Small intestine (tissue), 7 donors: ENCODE measurements at regions not wholly inside any gene's neighbourhood (a gene's known extent, or its start where the extent isn't known, plus 50 kb on each side); places are given as distances from the start of the nearest gene placed in this dataset.

Experiments used
- DNase-seq, 2 donors: peaks; one replicate each; pipeline versions ENCODE4 v3.0.0 to v3.0.0-alpha.2; 2013
- FAIRE-seq: peaks from 2 replicates; lab custom pipeline; 2012; peaks lifted over from hg19 to GRCh38; lab: Jason Lieb, UNC
- H3K27ac ChIP-seq, 3 donors: one replicate each; pipeline ENCODE4 v1.5.1; 2013; ENCODE audit warnings: low read length in 2 of 3, mild to moderate bottlenecking in 2 of 3, control low read depth in 1 of 3, inconsistent platforms in 1 of 3, low read depth in 1 of 3, moderate library complexity in 1 of 3
- H3K27me3 ChIP-seq, 3 donors: one replicate each; pipeline ENCODE4 v1.6.1; 2013; ENCODE audit warnings: low read length in 3 of 3, inconsistent platforms in 1 of 3; ENCODE audit not compliant: control insufficient read depth in 3 of 3, insufficient read depth in 3 of 3
- H3K36me3 ChIP-seq, 3 donors: one replicate each; pipeline ENCODE4 v1.6.1; 2013; ENCODE audit warnings: low read length in 3 of 3, inconsistent platforms in 1 of 3, low read depth in 1 of 3, mild to moderate bottlenecking in 1 of 3, moderate library complexity in 1 of 3; ENCODE audit not compliant: control insufficient read depth in 3 of 3, insufficient read depth in 2 of 3
- H3K4me1 ChIP-seq, 3 donors: one replicate each; pipeline ENCODE4 v1.6.1; 2013; ENCODE audit warnings: low read length in 2 of 3, inconsistent platforms in 1 of 3, low read depth in 1 of 3, mild to moderate bottlenecking in 1 of 3, moderate library complexity in 1 of 3; ENCODE audit not compliant: control insufficient read depth in 3 of 3, insufficient read depth in 2 of 3
- H3K4me3 ChIP-seq, 3 donors: one replicate each; pipeline ENCODE4 v1.5.1; 2013; ENCODE audit warnings: low read length in 3 of 3, control low read depth in 1 of 3, inconsistent platforms in 1 of 3, low read depth in 1 of 3, mild to moderate bottlenecking in 1 of 3, moderate library complexity in 1 of 3
- H3K9me3 ChIP-seq, 2 donors: one replicate each; pipeline ENCODE4 v1.6.1; 2013; ENCODE audit warnings: low read depth in 1 of 2, low read length in 1 of 2; ENCODE audit not compliant: control insufficient read depth in 2 of 2, insufficient read depth in 1 of 2
- WGBS, 3 donors: extraction: QIAGEN DNeasy Blood & Tissue Kit; methylation state at CpG; one replicate each; pipeline ENCODE4 v1.1.7; 2013; 5-methylcytosine and 5-hydroxymethylcytosine counted together
- donor health status: healthy with polysubstance abuse.
- donor health status: control.
- donor health status: control.
- donor health status: Bipolar disorder and iron deficiency.
- donor health status: healthy.

DNA sequence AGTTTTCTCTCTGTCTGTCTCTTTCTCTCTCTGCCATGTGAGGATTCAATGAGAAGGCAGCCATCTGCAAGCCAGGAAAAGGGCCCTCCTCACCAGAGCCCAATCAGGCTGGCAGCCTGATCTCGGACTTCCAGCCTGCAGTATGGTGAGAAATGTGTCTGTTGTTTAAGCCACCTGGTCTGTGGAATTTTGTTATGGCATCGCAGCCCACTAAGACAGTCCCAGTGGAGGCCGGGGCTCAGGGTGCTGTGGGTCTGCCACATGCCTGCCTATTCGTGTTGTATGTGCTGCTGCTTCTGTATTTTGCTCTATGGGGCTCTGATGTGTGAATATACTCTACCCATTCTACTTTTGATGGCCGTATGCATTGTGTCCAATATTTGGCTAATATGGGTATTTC lies 139.0 kb upstream of the HS6ST1 start:
- no peaks in the 10 kb centered on the region for H3K9me3 ChIP-seq
- H3K27me3 ChIP-seq, result no peaks in the 10 kb centered on the region
- H3K27ac ChIP-seq, result no peak overlapping the region
- FAIRE-seq, result no peak
- no peak overlapping the region for H3K4me3 ChIP-seq
- H3K36me3 ChIP-seq, result no peaks in the 10 kb centered on the region
- 71 to 80% (median 75%) methylated on average over 5 of the region's 5 CpGs for WGBS, 3 donors
- no peaks in the 10 kb centered on the region for H3K4me1 ChIP-seq
- no peak for DNase-seq

- H3K27me3 ChIP-seq, result no peaks in the 10 kb centered on the region
- no peaks in the 10 kb centered on the region for H3K9me3 ChIP-seq
- no peak overlapping the region for H3K4me3 ChIP-seq
- WGBS, 3 donors, result 45 to 60% (median 50%) methylated on average over 2 of the region's 2 CpGs
- no peak overlapping the region for H3K27ac ChIP-seq
- FAIRE-seq, result no peak
- H3K36me3 ChIP-seq, result no peaks in the 10 kb centered on the region
- no peaks in the 10 kb centered on the region for H3K4me1 ChIP-seq
- DNase-seq, result no peak
Measured at GRCh38 chr2:128458505-128458904, 139.8 kb upstream of the HS6ST1 start.

DNA sequence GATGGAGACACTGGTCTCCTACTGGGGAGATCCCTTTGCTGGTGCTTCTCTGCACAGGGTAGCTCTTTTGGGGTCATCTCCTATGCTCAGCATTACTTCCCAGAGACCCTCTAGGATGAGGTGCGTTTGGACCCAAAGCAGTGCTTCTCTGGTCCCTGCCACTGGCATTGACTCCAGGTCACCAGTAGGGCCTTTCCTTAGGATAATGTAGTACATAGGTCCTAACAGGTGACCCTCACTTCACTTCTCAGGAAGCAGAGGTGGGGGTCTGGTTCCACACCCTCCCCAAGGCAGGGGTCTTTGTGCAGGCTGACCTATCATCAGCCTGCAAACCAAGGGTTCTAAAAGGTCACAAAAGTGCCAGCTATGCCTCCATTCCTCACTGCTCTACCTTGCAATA lies 145.8 kb upstream of the HS6ST1 start:
- 87 to 88% (median 87%) methylated on average over 1 of the region's 1 CpG for WGBS, 3 donors
- H3K27me3 ChIP-seq, result no peaks in the 10 kb centered on the region
- FAIRE-seq (no peak), DNase-seq (no peak)
- H3K4me1 ChIP-seq, result no peaks in the 10 kb centered on the region
- no peak overlapping the region for H3K27ac ChIP-seq
- no peaks in the 10 kb centered on the region for H3K36me3 ChIP-seq
- peaks cover 1 to 34% of the 10 kb centered on the region in 2 donors for H3K9me3 ChIP-seq
- H3K4me3 ChIP-seq, result no peak overlapping the region

DNA sequence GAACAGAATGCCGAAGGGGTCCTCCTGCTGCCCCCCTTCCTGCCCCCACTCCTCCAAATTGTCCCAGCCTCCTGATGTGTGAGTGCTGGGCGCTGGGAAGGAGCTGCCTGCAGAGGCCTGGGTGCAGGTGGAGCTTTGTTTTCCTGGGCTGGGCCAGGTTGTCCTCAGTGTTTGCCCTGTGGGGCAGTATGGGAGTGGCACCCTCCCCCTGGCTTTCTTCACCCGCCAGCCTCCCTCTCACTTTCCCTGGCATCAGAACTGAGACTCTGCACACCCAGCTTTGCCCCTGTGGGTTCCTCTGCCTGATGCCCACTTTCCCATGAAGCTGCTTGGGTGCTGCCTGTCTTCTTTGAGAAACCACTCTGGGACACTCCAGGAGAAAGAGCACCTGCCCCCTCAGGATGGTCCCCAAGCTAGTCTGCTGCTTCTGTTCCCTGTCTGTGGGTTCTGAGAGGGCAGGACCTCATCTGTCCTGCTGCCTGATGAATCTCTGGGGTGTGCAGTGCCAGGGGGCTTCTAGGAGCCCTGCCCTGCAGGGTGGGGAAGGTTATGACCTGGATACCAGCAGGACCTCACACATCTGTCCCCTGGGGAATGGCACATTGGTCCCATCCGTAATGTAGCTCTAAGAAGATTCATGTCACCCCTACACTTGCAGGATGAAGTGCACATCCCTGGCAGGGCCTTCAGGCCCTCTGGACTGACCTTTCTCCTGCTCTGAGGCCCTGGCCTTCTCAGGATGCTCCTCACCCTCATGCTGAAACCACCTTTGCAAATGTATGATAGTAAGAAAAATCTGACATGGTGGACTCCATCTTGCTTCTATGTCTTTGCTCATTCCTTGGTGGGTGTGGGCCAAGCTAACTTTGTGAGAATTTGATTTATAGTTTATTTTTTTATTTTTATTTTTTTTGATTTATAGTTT lies 146.8 kb upstream of the HS6ST1 start:
- H3K36me3 ChIP-seq, result no peaks in the 10 kb centered on the region
- DNase-seq (no peak), FAIRE-seq (no peak)
- 59 to 81% (median 69%) methylated on average over 4 of the region's 4 CpGs for WGBS, 3 donors
- no peak overlapping the region for H3K4me3 ChIP-seq
- H3K9me3 ChIP-seq, result peaks cover 1 to 45% of the 10 kb centered on the region in 2 donors
- H3K27ac ChIP-seq, result no peak overlapping the region
- H3K4me1 ChIP-seq, result no peaks in the 10 kb centered on the region
- no peaks in the 10 kb centered on the region for H3K27me3 ChIP-seq

- FAIRE-seq, result no peak
- WGBS, 3 donors, result 87 to 91% (median 90%) methylated on average over 2 of the region's 2 CpGs
Measured at GRCh38 chr2:128466376-128466775, 147.7 kb upstream of the HS6ST1 start.

GRCh38 chr2:128466776-128467175 lies 148.1 kb upstream of the HS6ST1 start:
- 64 to 90% (median 73%) methylated on average over 2 of the region's 2 CpGs for WGBS, 3 donors
- H3K4me1 ChIP-seq, result no peaks in the 10 kb centered on the region
- H3K9me3 ChIP-seq, result peaks cover 1 to 51% of the 10 kb centered on the region in 2 donors
- H3K4me3 ChIP-seq, result no peak overlapping the region
- no peaks in the 10 kb centered on the region for H3K27me3 ChIP-seq
- FAIRE-seq (no peak), DNase-seq (no peak)
- H3K27ac ChIP-seq, result no peak overlapping the region
- no peaks in the 10 kb centered on the region for H3K36me3 ChIP-seq

More at GRCh38 chr2:128466376-128466775, 147.7 kb upstream of the HS6ST1 start:
- Histone ChIP-seq H3K36me3 (no peaks in the 10 kb centered on the region), H3K4me1 (no peaks in the 10 kb centered on the region), H3K9me3 (peaks cover 1 to 51% of the 10 kb centered on the region in 2 donors), H3K4me3 (no peak overlapping the region), H3K27ac (no peak overlapping the region), H3K27me3 (no peaks in the 10 kb centered on the region)
- no peak for DNase-seq

GRCh38 chr2:128467321-128467969 lies 148.8 kb upstream of the HS6ST1 start:
- no peaks in the 10 kb centered on the region for H3K27me3 ChIP-seq
- H3K9me3 ChIP-seq, result peaks cover 1 to 51% of the 10 kb centered on the region in 2 donors
- no peak for FAIRE-seq
- DNase-seq, result no peak
- WGBS, 3 donors, result 70 to 86% (median 85%) methylated on average over 10 of the region's 10 CpGs
- H3K4me1 ChIP-seq, result no peaks in the 10 kb centered on the region
- H3K27ac ChIP-seq, result peak overlapping the region in 1 of 3 donors; percentile 14
- H3K36me3 ChIP-seq, result no peaks in the 10 kb centered on the region
- no peak overlapping the region for H3K4me3 ChIP-seq

- FAIRE-seq (no peak), DNase-seq (no peak)
- Histone ChIP-seq H3K36me3 (no peaks in the 10 kb centered on the region), H3K4me1 (peaks cover 0 to 3% (median 0%) of the 10 kb centered on the region in 3 donors), H3K9me3 (peaks cover 1 to 51% of the 10 kb centered on the region in 2 donors), H3K27me3 (no peaks in the 10 kb centered on the region), H3K27ac (no peak overlapping the region), H3K4me3 (no peak overlapping the region)
- 68 to 84% (median 82%) methylated on average over 3 of the region's 3 CpGs for WGBS, 3 donors
Measured at GRCh38 chr2:128468186-128468920, 149.7 kb upstream of the HS6ST1 start.
